ENCODE measurements at regions not wholly inside any gene's neighbourhood (a gene's known extent, or its start where the extent isn't known, plus 50 kb on each side); places are given as distances from the start of the nearest gene placed in this dataset.

DNA sequence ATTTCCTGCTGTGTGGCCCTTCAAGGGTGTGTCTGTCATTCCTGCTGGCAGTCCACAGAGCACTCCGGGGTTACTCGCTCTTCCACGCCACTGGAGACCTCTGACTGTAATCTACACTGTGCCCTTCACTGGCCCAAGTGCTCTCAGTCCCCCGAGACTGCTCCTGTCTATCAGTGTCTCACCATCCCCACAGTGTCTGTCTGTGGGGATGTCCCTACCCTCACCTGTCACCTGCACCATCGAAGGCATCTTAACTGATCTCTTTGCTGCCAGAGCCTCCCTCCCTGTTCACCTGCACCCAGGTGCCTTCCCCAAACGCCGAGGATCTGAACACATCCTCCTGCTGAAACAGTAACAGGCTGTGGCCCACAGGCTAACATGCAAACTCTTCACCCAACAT is 136.7 kb downstream of the MATN1 start:
- Histone ChIP-seq H3K9ac (ENCODE audit: insufficient read depth, low read depth, low read length) (no peak overlapping the region), H4K20me1 (ENCODE audit: insufficient read depth, low read length) (no peaks in the 10 kb centered on the region), H3K4me1 (ENCODE audit: insufficient read depth, low read length) (no peaks in the 10 kb centered on the region), H2AFZ (ENCODE audit: low read length) (no peak overlapping the region), H3K4me2 (ENCODE audit: low read depth, low read length) (no peak overlapping the region), H3K27ac (ENCODE audit: extremely low read length, insufficient read depth, low read length) (no peak overlapping the region), H3K4me3 (replicated peaks in 1 of 3; ENCODE audit: insufficient read depth in 1 of 3, low read depth in 2 of 3, low read length in 3 of 3) (no peak overlapping the region), H3K36me3 (replicated peaks in 1 of 2; ENCODE audit: control insufficient read depth in 1 of 2, insufficient read depth in 2 of 2, low read length in 2 of 2) (no peaks in the 10 kb centered on the region), H3K27me3 (ENCODE audit: control insufficient read depth in 1 of 2, insufficient read depth in 2 of 2, low read length in 2 of 2) (no peaks in the 10 kb centered on the region), H3K9me3 (ENCODE audit: low read length) (no peaks in the 10 kb centered on the region), H3K79me2 (ENCODE audit: insufficient read depth, low read length) (no peaks in the 10 kb centered on the region)
- FAIRE-seq = no peak
- DNase-seq (ENCODE audit: low spot score) = no peak
- no peak for TF ChIP-seq FOXM1 (CRISPR knock-in tag; IDR thresholded peaks at IDR 0.05)
- TF ChIP-seq, protein P1, sequence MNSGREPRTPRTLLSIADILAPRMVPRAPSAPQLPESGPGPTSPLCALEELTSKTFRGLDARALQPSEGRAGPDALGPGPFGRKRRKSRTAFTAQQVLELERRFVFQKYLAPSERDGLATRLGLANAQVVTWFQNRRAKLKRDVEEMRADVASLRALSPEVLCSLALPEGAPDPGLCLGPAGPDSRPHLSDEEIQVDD (CRISPR knock-in tag; IDR thresholded peaks at IDR 0.05; ENCODE audit: borderline replicate concordance) = no peak
- no peak for TF ChIP-seq HBP1 (CRISPR knock-in tag; IDR thresholded peaks at IDR 0.05; ENCODE audit: low read depth)
- TF ChIP-seq BRD4 (CRISPR knock-in tag; IDR thresholded peaks at IDR 0.05) = no peak
- TF ChIP-seq SALL1 (CRISPR knock-in tag; IDR thresholded peaks at IDR 0.05) = no peak
- TF ChIP-seq, protein P2, sequence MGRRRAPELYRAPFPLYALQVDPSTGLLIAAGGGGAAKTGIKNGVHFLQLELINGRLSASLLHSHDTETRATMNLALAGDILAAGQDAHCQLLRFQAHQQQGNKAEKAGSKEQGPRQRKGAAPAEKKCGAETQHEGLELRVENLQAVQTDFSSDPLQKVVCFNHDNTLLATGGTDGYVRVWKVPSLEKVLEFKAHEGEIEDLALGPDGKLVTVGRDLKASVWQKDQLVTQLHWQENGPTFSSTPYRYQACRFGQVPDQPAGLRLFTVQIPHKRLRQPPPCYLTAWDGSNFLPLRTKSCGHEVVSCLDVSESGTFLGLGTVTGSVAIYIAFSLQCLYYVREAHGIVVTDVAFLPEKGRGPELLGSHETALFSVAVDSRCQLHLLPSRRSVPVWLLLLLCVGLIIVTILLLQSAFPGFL (CRISPR knock-in tag; IDR thresholded peaks at IDR 0.05) = no peak
- TF ChIP-seq CREM (IDR thresholded peaks at IDR 0.05) = no peak
- TF ChIP-seq CREM (CRISPR knock-in tag; IDR thresholded peaks at IDR 0.05) = no peak
- TF ChIP-seq CREB1 (IDR thresholded peaks at IDR 0.05) = no peak
- TF ChIP-seq CREB1 (CRISPR knock-in tag; IDR thresholded peaks at IDR 0.05) = no peak
- no peak for TF ChIP-seq KDM5B (CRISPR knock-in tag; IDR thresholded peaks at IDR 0.05; ENCODE audit: borderline replicate concordance)
- TF ChIP-seq SETDB1 (CRISPR knock-in tag; IDR thresholded peaks at IDR 0.05; ENCODE audit: borderline replicate concordance) = no peak
- no peak for TF ChIP-seq KAT8 (CRISPR knock-in tag; IDR thresholded peaks at IDR 0.05)
- TF ChIP-seq ATM (IDR thresholded peaks at IDR 0.05; ENCODE audit: borderline replicate concordance) = no peak
- TF ChIP-seq CBFB (CRISPR knock-in tag; IDR thresholded peaks at IDR 0.05) = no peak
- no peak for TF ChIP-seq KAT7 (CRISPR knock-in tag; IDR thresholded peaks at IDR 0.05; ENCODE audit: borderline replicate concordance)
- TF ChIP-seq FOXA3 (CRISPR knock-in tag; IDR thresholded peaks at IDR 0.05) = no peak
- no peak for TF ChIP-seq ZNF790 (CRISPR knock-in tag; IDR thresholded peaks at IDR 0.05; ENCODE audit: borderline replicate concordance)
- TF ChIP-seq FLYWCH1 (CRISPR knock-in tag; IDR thresholded peaks at IDR 0.05) = no peak
- TF ChIP-seq POLR2AphosphoS2 (IDR thresholded peaks at IDR 0.05; ENCODE audit: low read depth, low read length) = no peak
- no peak for TF ChIP-seq ZNF430 (CRISPR knock-in tag; IDR thresholded peaks at IDR 0.05)
- TF ChIP-seq ZNF549 (CRISPR knock-in tag; IDR thresholded peaks at IDR 0.05) = no peak
- BruUV-seq (replicated peaks) = no TSS peak
- CTCF ChIA-PET (ENCODE audit: low intra/inter-chr PET ratio, low total read pairs) = no interaction called here
- 0% methylated on average over 4 of the region's 7 CpGs for WGBS (ENCODE audit: low lambda C conversion rate)
- intact Hi-C loops (cut with micrococcal nuclease; ENCODE audit: unreplicated experiment) = no loop called here
- ATAC-seq = no peak
- in situ Hi-C loops (cut with HindIII; ENCODE audit: extremely low pct_ligation_motif_present, low pct_unique_long_range_greater_than_20kb) = no loop called here
- POLR2A ChIA-PET = no interaction called here
